Right lobe of liver (tissue), 6 donors: ENCODE measurements at regions not wholly inside any gene's neighbourhood (a gene's known extent, or its start where the extent isn't known, plus 50 kb on each side); places are given as distances from the start of the nearest gene placed in this dataset.

Experiments used
- ATAC-seq, 4 donors: fragments of 200-7000 bp; cut with Tn5 transposase; one replicate each; pipeline ENCODE4 v1.9.1; 2020; ENCODE audit warnings: mild to moderate bottlenecking in 4 of 4, moderate library complexity in 4 of 4
- DNase-seq, 3 donors: peaks; one replicate each; pipeline ENCODE4 v3.0.0-alpha.2; 2020
- H3K27ac ChIP-seq, 3 donors: fragments of 200-600 bp; one replicate each; pipeline ENCODE4 v1.8.0; 2022
- H3K27me3 ChIP-seq, 2 donors: fragments of 200-600 bp; one replicate each; pipeline ENCODE4 v1.8.0; 2022
- H3K36me3 ChIP-seq, 4 donors: fragments of 200-600 bp; sonication (generic) in 1 of 4; one replicate each; pipeline versions ENCODE4 v1.5.1 to v1.8.0; 2017 to 2022; ENCODE audit warnings: control low read depth in 1 of 4
- H3K4me1 ChIP-seq, 4 donors: fragments of 200-600 bp; sonication (generic) in 1 of 4; one replicate each; pipeline versions ENCODE4 v1.5.1 to v1.8.0; 2017 to 2022; ENCODE audit warnings: control low read depth in 1 of 4
- H3K4me3 ChIP-seq, 3 donors: fragments of 200-600 bp; one replicate each; pipeline ENCODE4 v1.8.0; 2022
- H3K9me3 ChIP-seq, 4 donors: fragments of 200-600 bp; sonication (generic) in 1 of 4; one replicate each; pipeline versions ENCODE4 v1.5.1 to v1.8.0; 2017 to 2022; ENCODE audit warnings: control low read depth in 1 of 4
- POLR2A ChIP-seq: fragments of 450-650 bp; IDR thresholded peaks from one replicate; pipeline ENCODE4 v1.6.1; 2017; ENCODE audit warnings: antibody characterized with exemption, mild to moderate bottlenecking
- WGBS: methylation state at CpG from one replicate; pipeline ENCODE4 v1.1.6; 2018; ENCODE audit warnings: low coverage, low lambda C conversion rate; ENCODE audit not compliant: insufficient coverage; ENCODE audit errors: missing lambda C conversion rate; 5-methylcytosine and 5-hydroxymethylcytosine counted together
- intact Hi-C, 2 donors: fragments of 100-400 bp; cut with DNase I; formaldehyde crosslinking; loops; one replicate each; pipeline versions ENCODE4 v1.11.2 to v1.14.1; 2022
- TF ChIP-seq, protein P1 (sequence below), 4 donors: fragments of 200-600 bp in 3 of 4; fragments of 450-650 bp in 1 of 4; IDR thresholded peaks; one replicate each; pipeline versions ENCODE4 v1.5.1 to v1.8.0; 2016 to 2022; ENCODE audit warnings: antibody characterized with exemption in 4 of 4, mild to moderate bottlenecking in 2 of 4
- donor health status: DM: no; HTN: yes; CAD: no.
- donor health status: DM: no; HTN: no; CAD: no.
- donor health status: DM: no; HTN: no; CAD: no.
- donor health status: DM: no; HTN: yes; CAD: no.
- donor health status: DM: no; HTN: yes; CAD: no.

DNA sequence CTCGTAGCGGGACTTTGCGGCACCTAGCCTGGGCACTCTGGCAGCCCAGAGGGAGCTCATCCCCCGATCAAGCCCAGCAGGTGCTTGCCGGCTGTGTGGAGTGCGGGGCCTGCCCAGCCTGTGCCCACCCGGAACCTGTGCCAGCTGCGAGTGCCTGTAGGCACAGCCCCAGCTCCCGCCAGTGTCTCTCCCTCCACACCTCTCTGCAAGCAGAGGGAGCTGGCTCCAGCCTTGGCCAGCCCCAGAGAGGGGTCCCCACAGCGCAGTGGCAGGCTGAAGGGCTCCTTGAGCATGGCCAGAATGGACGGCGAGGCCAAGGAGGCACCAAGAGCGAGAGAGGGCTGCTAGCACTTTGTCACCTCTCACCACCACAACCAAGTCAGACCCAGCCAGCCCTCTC, 55.5 kb upstream of the C1QTNF9B start:
- 80% methylated on average over 1 of the region's 13 CpGs for WGBS
- intact Hi-C loops: no loop called here
- DNase-seq (no peak), ATAC-seq (no peak)
- Histone ChIP-seq H3K9me3 (no peaks in the 10 kb centered on the region), H3K36me3 (no peaks in the 10 kb centered on the region), H3K27ac (no peak overlapping the region), H3K4me3 (no peak overlapping the region), H3K4me1 (no peaks in the 10 kb centered on the region), H3K27me3 (no peaks in the 10 kb centered on the region)
- TF ChIP-seq, protein P1, sequence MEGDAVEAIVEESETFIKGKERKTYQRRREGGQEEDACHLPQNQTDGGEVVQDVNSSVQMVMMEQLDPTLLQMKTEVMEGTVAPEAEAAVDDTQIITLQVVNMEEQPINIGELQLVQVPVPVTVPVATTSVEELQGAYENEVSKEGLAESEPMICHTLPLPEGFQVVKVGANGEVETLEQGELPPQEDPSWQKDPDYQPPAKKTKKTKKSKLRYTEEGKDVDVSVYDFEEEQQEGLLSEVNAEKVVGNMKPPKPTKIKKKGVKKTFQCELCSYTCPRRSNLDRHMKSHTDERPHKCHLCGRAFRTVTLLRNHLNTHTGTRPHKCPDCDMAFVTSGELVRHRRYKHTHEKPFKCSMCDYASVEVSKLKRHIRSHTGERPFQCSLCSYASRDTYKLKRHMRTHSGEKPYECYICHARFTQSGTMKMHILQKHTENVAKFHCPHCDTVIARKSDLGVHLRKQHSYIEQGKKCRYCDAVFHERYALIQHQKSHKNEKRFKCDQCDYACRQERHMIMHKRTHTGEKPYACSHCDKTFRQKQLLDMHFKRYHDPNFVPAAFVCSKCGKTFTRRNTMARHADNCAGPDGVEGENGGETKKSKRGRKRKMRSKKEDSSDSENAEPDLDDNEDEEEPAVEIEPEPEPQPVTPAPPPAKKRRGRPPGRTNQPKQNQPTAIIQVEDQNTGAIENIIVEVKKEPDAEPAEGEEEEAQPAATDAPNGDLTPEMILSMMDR (IDR thresholded peaks at IDR 0.05): no peak
- no peak for TF ChIP-seq POLR2A

DNA sequence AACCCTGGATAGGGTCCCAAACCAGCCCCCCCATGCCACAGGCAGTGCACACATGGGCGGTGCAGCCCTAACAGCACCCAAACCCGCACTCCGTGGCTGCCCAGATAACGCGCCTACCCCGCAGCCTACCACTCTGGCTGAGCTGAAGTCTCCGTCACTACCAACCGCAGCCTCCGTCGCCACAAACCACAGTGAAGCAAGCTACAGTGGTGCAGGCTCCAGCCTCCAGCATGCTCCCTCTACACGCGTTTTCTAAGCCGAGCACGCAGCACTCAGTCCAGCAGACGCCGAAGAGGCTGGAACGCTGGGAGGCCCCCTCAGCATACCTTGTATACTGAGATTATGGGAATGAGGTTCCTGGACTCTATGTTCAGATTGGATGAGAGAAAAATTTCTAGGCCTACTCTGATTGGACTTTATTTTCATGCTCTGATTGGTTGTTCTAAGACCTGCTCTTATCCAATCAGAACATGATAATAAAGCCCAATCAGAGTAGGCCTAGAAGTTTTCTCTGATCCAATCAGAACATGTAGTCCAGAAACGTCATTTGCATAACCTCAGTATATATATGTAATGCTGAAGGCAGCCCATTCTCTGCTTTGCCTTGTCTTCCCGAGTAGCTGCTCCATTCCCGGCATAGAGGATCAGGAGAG, 56.7 kb upstream of the C1QTNF9B start:
- no peaks in the 10 kb centered on the region for H3K9me3 ChIP-seq
- H3K36me3 ChIP-seq: no peaks in the 10 kb centered on the region
- 75% methylated on average over 14 of the region's 20 CpGs for WGBS
- no peak overlapping the region for H3K27ac ChIP-seq
- no peak for ATAC-seq
- H3K27me3 ChIP-seq: no peaks in the 10 kb centered on the region
- DNase-seq: no peak
- TF ChIP-seq POLR2A: no peak
- TF ChIP-seq, protein P1 (IDR thresholded peaks at IDR 0.05): no peak
- H3K4me1 ChIP-seq: no peaks in the 10 kb centered on the region
- no peak overlapping the region for H3K4me3 ChIP-seq
- intact Hi-C loops: no loop called here

DNA sequence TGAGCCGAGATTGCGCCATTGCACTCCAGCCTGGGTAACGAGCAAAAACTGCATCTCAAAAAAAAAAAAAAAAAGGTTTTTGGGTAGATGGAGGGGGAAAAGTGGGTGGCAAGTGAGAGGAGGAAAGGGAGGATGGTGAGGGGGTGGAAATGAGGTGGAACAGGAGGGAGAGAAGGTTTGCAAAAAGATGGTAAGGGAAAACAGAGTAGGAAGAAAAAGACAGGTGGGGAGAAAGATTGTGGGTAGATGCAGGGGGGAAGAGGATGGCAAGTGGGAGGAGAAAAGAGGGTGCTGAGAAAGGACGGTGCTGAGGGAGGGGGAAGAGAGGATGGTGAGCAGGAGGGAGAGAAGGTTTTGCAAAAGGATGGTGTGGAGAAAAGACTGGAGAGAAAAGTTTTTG, 57.8 kb upstream of the C1QTNF9B start:
- intact Hi-C loops: no loop called here

DNA sequence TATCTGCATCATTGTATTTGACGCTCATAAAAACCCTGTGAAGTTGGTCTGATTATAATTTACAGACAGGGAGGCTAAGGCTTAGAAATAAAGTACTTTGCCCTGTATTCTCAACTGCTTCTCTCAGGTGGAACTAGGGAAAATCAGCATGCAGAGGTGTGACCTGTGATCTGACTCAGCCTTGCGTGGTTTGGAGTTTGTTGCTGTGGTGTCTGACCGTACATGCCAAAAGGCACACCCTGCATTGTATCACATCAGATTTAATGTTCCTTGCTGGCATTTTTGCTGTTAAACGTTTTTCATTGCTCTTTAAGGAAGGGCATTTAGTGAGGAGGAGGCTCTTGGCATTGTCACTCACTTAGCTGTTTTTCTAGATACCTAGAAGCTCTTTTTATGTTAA, 58.8 kb upstream of the C1QTNF9B start:
- H3K27me3 ChIP-seq: no peaks in the 10 kb centered on the region
- no peak overlapping the region for H3K4me3 ChIP-seq
- ATAC-seq (no peak), DNase-seq (no peak)
- intact Hi-C loops: no loop called here
- no peak overlapping the region for H3K27ac ChIP-seq
- H3K36me3 ChIP-seq: no peaks in the 10 kb centered on the region
- 18% methylated on average over 4 of the region's 4 CpGs for WGBS
- H3K4me1 ChIP-seq: no peaks in the 10 kb centered on the region
- no peaks in the 10 kb centered on the region for H3K9me3 ChIP-seq
- TF ChIP-seq POLR2A: no peak
- TF ChIP-seq, protein P1 (IDR thresholded peaks at IDR 0.05): no peak

More for the DNA sequence above, 57.8 kb upstream of the C1QTNF9B start:
- TF ChIP-seq, protein P1 (IDR thresholded peaks at IDR 0.05): no peak
- no peak for TF ChIP-seq POLR2A
- 47% methylated on average over 2 of the region's 4 CpGs for WGBS
- DNase-seq (no peak), ATAC-seq (no peak)
- no peaks in the 10 kb centered on the region for H3K36me3 ChIP-seq
- no peaks in the 10 kb centered on the region for H3K27me3 ChIP-seq
- H3K4me3 ChIP-seq: no peak overlapping the region
- no peak overlapping the region for H3K27ac ChIP-seq
- H3K9me3 ChIP-seq: no peaks in the 10 kb centered on the region
- H3K4me1 ChIP-seq: no peaks in the 10 kb centered on the region

DNA sequence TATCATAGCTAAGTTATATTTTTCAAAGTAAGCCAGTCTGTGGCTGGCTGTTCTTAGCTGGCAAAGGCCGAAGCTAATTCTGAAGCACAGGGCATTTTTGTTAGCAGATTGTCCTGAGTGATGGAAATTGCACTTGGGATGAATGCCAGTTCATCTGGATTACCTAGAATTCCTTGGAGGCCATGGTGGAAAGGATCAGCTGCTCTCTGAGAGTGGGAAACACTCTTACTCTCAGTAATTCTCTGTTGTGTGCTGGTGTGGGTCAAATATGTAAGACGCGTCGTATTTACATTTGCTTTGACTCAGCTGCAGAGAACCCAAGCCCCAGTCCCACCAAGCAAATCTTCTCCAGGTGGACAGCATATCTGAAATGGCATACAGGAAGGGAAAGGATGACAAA, 60.7 kb upstream of the C1QTNF9B start:
- no peaks in the 10 kb centered on the region for H3K27me3 ChIP-seq
- no peaks in the 10 kb centered on the region for H3K36me3 ChIP-seq
- intact Hi-C loops: no loop called here
- no peaks in the 10 kb centered on the region for H3K9me3 ChIP-seq
- TF ChIP-seq, protein P1 (IDR thresholded peaks at IDR 0.05): no peak
- TF ChIP-seq POLR2A: no peak
- H3K4me3 ChIP-seq: no peak overlapping the region
- WGBS: 95% methylated on average over 4 of the region's 4 CpGs
- H3K4me1 ChIP-seq: no peaks in the 10 kb centered on the region
- H3K27ac ChIP-seq: no peak overlapping the region
- no peak for ATAC-seq
- no peak for DNase-seq
